Vagina (tissue), 2 donors: ENCODE measurements at regions not wholly inside any gene's neighbourhood (a gene's known extent, or its start where the extent isn't known, plus 50 kb on each side); places are given as distances from the start of the nearest gene placed in this dataset.

Experiments
- DNase-seq, 2 donors: peaks; one replicate each; pipeline ENCODE4 v3.0.0-alpha.2; 2017; ENCODE audit errors: extremely low spot score in 2 of 2
- H3K27ac ChIP-seq: fragments of 200-600 bp; sonication (generic); one replicate; pipeline ENCODE4 v1.5.1; 2019
- H3K27me3 ChIP-seq: fragments of 200-600 bp; sonication (generic); one replicate; pipeline ENCODE4 v1.5.1; 2019
- H3K36me3 ChIP-seq, 2 donors: fragments of 200-600 bp; sonication (generic); one replicate each; pipeline ENCODE4 v1.5.1; 2017 to 2019
- H3K4me1 ChIP-seq: fragments of 200-600 bp; sonication (generic); one replicate; pipeline ENCODE4 v1.5.1; 2019
- H3K4me3 ChIP-seq, 2 donors: fragments of 200-600 bp; sonication (generic); 1 replicate in 1 of 2; 2 replicates in 1 of 2; pipeline ENCODE4 v1.5.1; 2016 to 2019
- H3K9me3 ChIP-seq: fragments of 200-600 bp; sonication (generic); one replicate; pipeline ENCODE4 v1.5.1; 2019
- CTCF ChIP-seq, 3 experiments: fragments of 450-650 bp in 2 of 3; fragments of 200-600 bp in 1 of 3; sonication (generic) in 1 of 3; IDR thresholded peaks; one replicate each; pipeline ENCODE4 v1.5.1; 2017 to 2019; ENCODE audit warnings: antibody characterized with exemption in 3 of 3, mild to moderate bottlenecking in 2 of 3, moderate library complexity in 2 of 3
- POLR2A ChIP-seq, 2 donors: fragments of 450-650 bp; IDR thresholded peaks; one replicate each; pipeline ENCODE4 v1.6.1; 2017; ENCODE audit warnings: antibody characterized with exemption in 2 of 2, mild to moderate bottlenecking in 2 of 2, moderate library complexity in 2 of 2
- POLR2AphosphoS5 ChIP-seq, 2 donors: sonication (generic); formaldehyde crosslinking; IDR thresholded peaks; one replicate each; pipeline ENCODE4 v1.9.0; 2017; ENCODE audit warnings: antibody characterized with exemption in 2 of 2, mild to moderate bottlenecking in 2 of 2, low read depth in 1 of 2; ENCODE audit not compliant: insufficient read depth in 1 of 2
- intact Hi-C: fragments of 100-400 bp; cut with DNase I; formaldehyde crosslinking; loops from one replicate; pipeline ENCODE4 v1.15.1; 2023

DNA sequence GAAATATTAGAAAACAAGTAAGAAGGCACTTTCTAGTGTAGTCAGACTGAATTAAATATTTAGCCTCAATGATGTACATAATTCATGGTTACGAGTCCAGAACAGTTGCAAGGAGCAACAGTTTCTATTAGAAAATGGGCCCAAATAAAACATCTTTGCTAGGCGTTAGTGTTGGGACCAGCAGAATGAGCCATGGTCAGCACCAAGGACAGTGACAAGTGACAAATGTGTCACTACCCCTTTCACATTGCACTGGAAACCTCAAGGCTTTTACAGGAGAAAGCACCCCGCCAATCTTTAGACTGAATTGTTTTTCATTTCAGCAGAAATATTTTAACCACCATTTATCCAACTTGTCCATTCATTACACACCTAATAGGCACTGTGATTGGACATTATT is 301.3 kb upstream of the ADCY2 start:
- no peaks in the 10 kb centered on the region for H3K4me1 ChIP-seq
- intact Hi-C loops = no loop called here
- H3K27ac ChIP-seq = no peak overlapping the region
- no peak overlapping the region for H3K4me3 ChIP-seq
- no peaks in the 10 kb centered on the region for H3K27me3 ChIP-seq
- H3K9me3 ChIP-seq = no peaks in the 10 kb centered on the region
- TF ChIP-seq CTCF (IDR thresholded peaks at IDR 0.05) (no peak), POLR2A (IDR thresholded peaks at IDR 0.05) (no peak), POLR2AphosphoS5 (IDR thresholded peaks at IDR 0.05; ENCODE audit: insufficient read depth in 1 of 2, low read depth in 1 of 2) (no peak)
- H3K36me3 ChIP-seq = no peaks in the 10 kb centered on the region
- DNase-seq = no peak

DNA sequence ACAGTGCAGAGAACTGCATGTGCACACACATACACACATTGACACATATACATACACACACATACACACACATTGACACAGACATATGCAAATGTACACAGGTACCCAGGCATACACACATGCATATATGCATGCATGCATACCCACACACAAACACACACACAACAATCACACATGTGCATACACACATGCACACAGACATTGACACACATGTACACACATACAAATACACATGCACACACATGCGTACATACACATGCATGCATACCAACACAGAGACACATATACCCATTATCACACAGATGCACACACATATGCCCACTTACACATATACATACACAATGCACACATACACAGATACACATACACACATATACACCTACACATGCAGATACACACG is 299.6 kb upstream of the ADCY2 start:
- Histone ChIP-seq H3K36me3 (no peaks in the 10 kb centered on the region), H3K27ac (no peak overlapping the region), H3K27me3 (no peaks in the 10 kb centered on the region), H3K4me3 (no peak overlapping the region), H3K4me1 (no peaks in the 10 kb centered on the region), H3K9me3 (no peaks in the 10 kb centered on the region)
- intact Hi-C loops = no loop called here
- no peak for TF ChIP-seq POLR2AphosphoS5 (IDR thresholded peaks at IDR 0.05; ENCODE audit: insufficient read depth in 1 of 2, low read depth in 1 of 2)
- no peak for TF ChIP-seq POLR2A (IDR thresholded peaks at IDR 0.05)
- no peak for TF ChIP-seq CTCF (IDR thresholded peaks at IDR 0.05)
- no peak for DNase-seq

GRCh38 chr5:7105358-7105757 is 290.6 kb upstream of the ADCY2 start:
- TF ChIP-seq POLR2A (IDR thresholded peaks at IDR 0.05) = no peak
- TF ChIP-seq POLR2AphosphoS5 (IDR thresholded peaks at IDR 0.05; ENCODE audit: insufficient read depth in 1 of 2, low read depth in 1 of 2) = no peak
- TF ChIP-seq CTCF (IDR thresholded peaks at IDR 0.05) = no peak
- H3K27me3 ChIP-seq = no peaks in the 10 kb centered on the region
- no peak overlapping the region for H3K27ac ChIP-seq
- no peak overlapping the region for H3K4me3 ChIP-seq
- DNase-seq = no peak
- H3K9me3 ChIP-seq = no peaks in the 10 kb centered on the region
- intact Hi-C loops = no loop called here
- H3K4me1 ChIP-seq = no peaks in the 10 kb centered on the region
- no peaks in the 10 kb centered on the region for H3K36me3 ChIP-seq

DNA sequence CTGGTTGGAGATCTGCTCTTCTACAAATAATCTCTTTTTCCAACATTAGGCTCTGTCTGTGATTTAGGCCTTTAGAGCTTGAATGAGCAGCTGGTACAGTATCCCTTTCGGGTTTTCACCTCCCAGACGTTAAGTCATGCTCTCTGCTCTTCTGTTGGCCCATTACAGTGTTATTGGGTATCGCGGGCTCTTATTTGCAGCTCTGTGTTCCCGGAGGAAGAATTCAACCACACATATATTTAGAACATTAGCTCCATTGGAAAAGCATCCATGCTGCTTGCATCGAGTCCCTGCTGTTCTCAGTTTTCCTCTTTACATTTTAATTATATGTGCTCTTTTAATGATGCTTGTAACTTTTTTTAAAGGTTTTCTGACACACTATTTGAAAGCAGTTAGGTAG is 278.0 kb upstream of the ADCY2 start:
- H3K9me3 ChIP-seq = no peaks in the 10 kb centered on the region
- no peaks in the 10 kb centered on the region for H3K36me3 ChIP-seq
- H3K27ac ChIP-seq = no peak overlapping the region
- H3K27me3 ChIP-seq = no peaks in the 10 kb centered on the region
- TF ChIP-seq CTCF (IDR thresholded peaks at IDR 0.05) = no peak
- intact Hi-C loops = no loop called here
- H3K4me3 ChIP-seq = no peak overlapping the region
- no peak for DNase-seq
- no peaks in the 10 kb centered on the region for H3K4me1 ChIP-seq

GRCh38 chr5:7131680-7132079 is 264.3 kb upstream of the ADCY2 start:
- Histone ChIP-seq H3K4me3 (no peak overlapping the region), H3K9me3 (no peaks in the 10 kb centered on the region), H3K4me1 (no peaks in the 10 kb centered on the region), H3K36me3 (no peaks in the 10 kb centered on the region), H3K27ac (no peak overlapping the region), H3K27me3 (no peaks in the 10 kb centered on the region)
- TF ChIP-seq CTCF (IDR thresholded peaks at IDR 0.05) (no peak), POLR2AphosphoS5 (IDR thresholded peaks at IDR 0.05; ENCODE audit: insufficient read depth in 1 of 2, low read depth in 1 of 2) (no peak), POLR2A (IDR thresholded peaks at IDR 0.05) (no peak)
- intact Hi-C loops = no loop called here
- DNase-seq = no peak
